Neutrophil (primary cell): ENCODE measurements at regions not wholly inside any gene's neighbourhood (a gene's known extent, or its start where the extent isn't known, plus 50 kb on each side); places are given as distances from the start of the nearest gene placed in this dataset.
"Not testable (repeated sequence)": the region's sequence is repeated elsewhere in the genome, so short reads cannot be mapped to it uniquely, and the experiment has no call there.

ENCODE experiments used
- H3K27ac ChIP-seq: fragments of 200-600 bp; sonication (generic); 2 replicates; pipeline ENCODE4 v1.5.1; 2016; ENCODE audit warnings: mild to moderate bottlenecking, moderate library complexity
- H3K27me3 ChIP-seq: fragments of 200-600 bp; sonication (generic); 2 replicates; pipeline ENCODE4 v1.6.0; 2016; ENCODE audit warnings: mild to moderate bottlenecking
- H3K36me3 ChIP-seq: fragments of 200-600 bp; sonication (generic); 2 replicates; pipeline ENCODE4 v1.5.1; 2017
- H3K4me1 ChIP-seq, 2 experiments: fragments of 200-600 bp in 1 of 2; sonication (generic) in 1 of 2; 1 replicate in 1 of 2; 2 replicates in 1 of 2; pipeline versions ENCODE4 v1.5.1 to v1.6.1; 2013 to 2016; ENCODE audit warnings: low read depth in 1 of 2, low read length in 1 of 2, mild to moderate bottlenecking in 1 of 2, moderate library complexity in 1 of 2; ENCODE audit not compliant: control insufficient read depth in 1 of 2, insufficient read depth in 1 of 2
- H3K4me3 ChIP-seq, 2 experiments: fragments of 200-600 bp in 1 of 2; sonication (generic) in 1 of 2; 1 replicate in 1 of 2; 2 replicates in 1 of 2; pipeline ENCODE4 v1.5.1; 2013 to 2016; ENCODE audit warnings: low read depth in 1 of 2, low read length in 1 of 2, mild to moderate bottlenecking in 1 of 2, moderate library complexity in 1 of 2
- H3K9me3 ChIP-seq: fragments of 200-600 bp; sonication (generic); 2 replicates; pipeline ENCODE4 v1.5.1; 2016
- CTCF ChIP-seq: fragments of 200-600 bp; sonication (generic); IDR thresholded peaks from 2 replicates; pipeline ENCODE4 v1.5.1; 2016; ENCODE audit warnings: antibody characterized with exemption

- Histone ChIP-seq H3K27me3 (no peaks in the 10 kb centered on the region), H3K4me3 (no peak overlapping the region), H3K4me1 (no peaks in the 10 kb centered on the region), H3K27ac (no peak overlapping the region), H3K36me3 (no peaks in the 10 kb centered on the region), H3K9me3 (no peaks in the 10 kb centered on the region)
- TF ChIP-seq CTCF = no peak
Measured at GRCh38 chr6:164750128-164750527, 559.3 kb downstream of the C6orf118 start.

- H3K9me3 ChIP-seq = no peaks in the 10 kb centered on the region
- no peaks in the 10 kb centered on the region for H3K36me3 ChIP-seq
- H3K4me1 ChIP-seq = no peaks in the 10 kb centered on the region
- TF ChIP-seq CTCF = no peak
- H3K4me3 ChIP-seq = no peak overlapping the region
- no peaks in the 10 kb centered on the region for H3K27me3 ChIP-seq
- H3K27ac ChIP-seq = no peak overlapping the region
Measured at GRCh38 chr6:164749221-164750064, 560.0 kb downstream of the C6orf118 start.

- Histone ChIP-seq H3K27me3 (no peaks in the 10 kb centered on the region), H3K4me1 (no peaks in the 10 kb centered on the region), H3K36me3 (no peaks in the 10 kb centered on the region), H3K9me3 (no peaks in the 10 kb centered on the region), H3K4me3 (no peak overlapping the region), H3K27ac (no peak overlapping the region)
- TF ChIP-seq CTCF = no peak
Measured at GRCh38 chr6:164744301-164744700, 565.1 kb downstream of the C6orf118 start.

GRCh38 chr6:164741938-164742451, 567.4 kb downstream of the C6orf118 start:
- no peak overlapping the region for H3K4me3 ChIP-seq
- H3K27ac ChIP-seq = no peak overlapping the region
- H3K4me1 ChIP-seq = no peaks in the 10 kb centered on the region
- no peaks in the 10 kb centered on the region for H3K9me3 ChIP-seq
- no peaks in the 10 kb centered on the region for H3K27me3 ChIP-seq
- TF ChIP-seq CTCF = no peak
- no peaks in the 10 kb centered on the region for H3K36me3 ChIP-seq

GRCh38 chr6:164736090-164736489, 573.3 kb downstream of the C6orf118 start:
- H3K36me3 ChIP-seq, H3K27ac ChIP-seq, H3K4me3 ChIP-seq, H3K4me1 ChIP-seq, H3K9me3 ChIP-seq, H3K27me3 ChIP-seq: not testable (repeated sequence)

- Histone ChIP-seq H3K27ac (no peak overlapping the region), H3K36me3 (no peaks in the 10 kb centered on the region), H3K4me1 (no peaks in the 10 kb centered on the region), H3K4me3 (no peak overlapping the region), H3K9me3 (no peaks in the 10 kb centered on the region), H3K27me3 (no peaks in the 10 kb centered on the region)
- no peak for TF ChIP-seq CTCF
Measured at GRCh38 chr6:164731539-164731938, 577.9 kb downstream of the C6orf118 start.
